ENCODE measurements at regions not wholly inside any gene's neighbourhood (a gene's known extent, or its start where the extent isn't known, plus 50 kb on each side); places are given as distances from the start of the nearest gene placed in this dataset.

- Mint-ChIP-seq H3K27ac (no peak overlapping the region), H3K27me3 (ENCODE audit: insufficient read depth, low read depth, poor library complexity) (no peaks in the 10 kb centered on the region), H3K4me1 (no peaks in the 10 kb centered on the region), H3K4me3 (no peak overlapping the region), H3K36me3 (ENCODE audit: low read depth) (no peaks in the 10 kb centered on the region), H3K9me3 (no peaks in the 10 kb centered on the region)
- H2AFZ ChIP-seq, result no peak overlapping the region
- H3F3A ChIP-seq (replicated peaks; ENCODE audit: low read depth), result no peaks in the 10 kb centered on the region
- H4K20me1 ChIP-seq (replicated peaks; ENCODE audit: insufficient read depth), result no peaks in the 10 kb centered on the region
- no peaks in the 10 kb centered on the region for H3K36me3 ChIP-seq (ENCODE audit: insufficient read depth)
- H3K27me3 ChIP-seq (ENCODE audit: insufficient read depth), result no peaks in the 10 kb centered on the region
- H3K4me2 ChIP-seq, result no peak overlapping the region
- DNase-seq (ENCODE audit: low spot score) (no peak), ATAC-seq (no peak)
- no peaks in the 10 kb centered on the region for H3K79me2 ChIP-seq (replicated peaks; ENCODE audit: insufficient read depth)
- H3K9me2 ChIP-seq (ENCODE audit: insufficient read depth), result peaks cover 7% of the 10 kb centered on the region; the same call in 1 of the 2 replicates
- no peak overlapping the region for H3K27ac ChIP-seq (ENCODE audit: low read depth)
- no peak for TF ChIP-seq EZH2 (IDR thresholded peaks at IDR 0.05; ENCODE audit: low read depth, unreplicated experiment)
- no peak for TF ChIP-seq ZNF331 (CRISPR knock-in tag; IDR thresholded peaks at IDR 0.05; ENCODE audit: low read depth)
- no peak for TF ChIP-seq JUNB (IDR thresholded peaks at IDR 0.05; ENCODE audit: unreplicated experiment)
- TF ChIP-seq CTCF (conservative IDR thresholded peaks at IDR 0.05; ENCODE audit: low read depth in 2 of 2), result no peak
- TF ChIP-seq STAT1 (IDR thresholded peaks at IDR 0.05; ENCODE audit: unreplicated experiment), result no peak
- H3K4me1 ChIP-seq (ENCODE audit: insufficient read depth), result no peaks in the 10 kb centered on the region
- H3K4me3 ChIP-seq, result no peak overlapping the region
Measured at GRCh38 chr21:27086630-27087029, 119.7 kb upstream of the ADAMTS5 start.

GRCh38 chr21:27086186-27086585, 119.3 kb upstream of the ADAMTS5 start:
- no peak overlapping the region for H3K4me3 ChIP-seq
- no peaks in the 10 kb centered on the region for H3F3A ChIP-seq (replicated peaks; ENCODE audit: low read depth)
- H3K27me3 ChIP-seq (ENCODE audit: insufficient read depth), result no peaks in the 10 kb centered on the region
- Mint-ChIP-seq H3K27ac (no peak overlapping the region), H3K27me3 (ENCODE audit: insufficient read depth, low read depth, poor library complexity) (no peaks in the 10 kb centered on the region), H3K9me3 (no peaks in the 10 kb centered on the region), H3K4me1 (no peaks in the 10 kb centered on the region), H3K4me3 (no peak overlapping the region), H3K36me3 (ENCODE audit: low read depth) (no peaks in the 10 kb centered on the region)
- H3K4me1 ChIP-seq (ENCODE audit: insufficient read depth), result no peaks in the 10 kb centered on the region
- ATAC-seq (no peak), DNase-seq (ENCODE audit: low spot score) (no peak)
- no peaks in the 10 kb centered on the region for H3K36me3 ChIP-seq (ENCODE audit: insufficient read depth)
- no peak overlapping the region for H2AFZ ChIP-seq
- H3K9me2 ChIP-seq (ENCODE audit: insufficient read depth), result peaks cover 7% of the 10 kb centered on the region; the same call in 1 of the 2 replicates
- no peak overlapping the region for H3K4me2 ChIP-seq
- H3K27ac ChIP-seq (ENCODE audit: low read depth), result no peak overlapping the region
- no peaks in the 10 kb centered on the region for H4K20me1 ChIP-seq (replicated peaks; ENCODE audit: insufficient read depth)
- no peaks in the 10 kb centered on the region for H3K79me2 ChIP-seq (replicated peaks; ENCODE audit: insufficient read depth)
- TF ChIP-seq CREB1 (CRISPR knock-in tag; IDR thresholded peaks at IDR 0.05; ENCODE audit: low read depth) (no peak), EZH2 (IDR thresholded peaks at IDR 0.05; ENCODE audit: low read depth, unreplicated experiment) (no peak), ETS1 (IDR thresholded peaks at IDR 0.05) (no peak), REST (IDR thresholded peaks at IDR 0.05; ENCODE audit: unreplicated experiment) (no peak), STAT1 (IDR thresholded peaks at IDR 0.05; ENCODE audit: unreplicated experiment) (no peak), NANOG (IDR thresholded peaks at IDR 0.05; ENCODE audit: borderline replicate concordance) (no peak), ZNF331 (CRISPR knock-in tag; IDR thresholded peaks at IDR 0.05; ENCODE audit: low read depth) (no peak), POLR2AphosphoS5 (IDR thresholded peaks at IDR 0.05; ENCODE audit: low read depth) (no peak), JUNB (IDR thresholded peaks at IDR 0.05; ENCODE audit: unreplicated experiment) (no peak)

Data from GM23338 (cell line).